ENCODE measurements at regions not wholly inside any gene's neighbourhood (a gene's known extent, or its start where the extent isn't known, plus 50 kb on each side); places are given as distances from the start of the nearest gene placed in this dataset.
A peak's percentile ranks its signal among the peaks of the same experiment; 100 is the strongest.
"Not testable (repeated sequence)": the region's sequence is repeated elsewhere in the genome, so short reads cannot be mapped to it uniquely, and the experiment has no call there.

DNA sequence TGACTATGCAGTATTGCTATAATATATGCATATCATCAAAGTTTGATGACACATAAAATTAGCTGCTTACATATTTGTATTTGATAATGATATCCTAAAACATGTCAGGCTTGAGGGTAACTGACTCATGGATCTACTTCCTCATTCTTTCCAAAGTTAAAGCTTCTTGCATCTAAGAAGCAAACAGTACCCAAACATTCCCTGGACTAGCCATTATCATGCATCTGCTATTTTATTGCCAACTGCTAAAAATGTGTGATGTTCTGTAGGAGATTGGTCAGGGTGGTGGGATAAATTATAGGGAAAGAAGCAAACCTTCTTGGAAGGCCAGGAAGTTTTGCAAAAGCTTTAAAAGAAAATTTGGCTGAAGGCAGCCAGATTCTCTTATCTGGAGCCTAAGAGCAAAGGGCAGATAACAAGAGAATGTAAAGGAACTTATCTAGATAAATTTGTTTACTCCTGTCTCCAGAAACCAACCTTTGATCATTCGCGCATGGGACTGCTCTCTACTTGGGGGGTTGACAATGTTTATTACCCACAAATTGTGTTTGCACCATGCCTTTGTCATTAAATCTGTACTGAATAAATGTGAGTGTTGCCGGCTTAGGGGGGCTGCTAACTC, 604.1 kb upstream of the TLE4 start:
- no peak for DNase-seq (ENCODE audit: low spot score)

GRCh38 chr9:78970375-78970774, 601.4 kb upstream of the TLE4 start:
- DNase-seq (ENCODE audit: low spot score) = no peak

GRCh38 chr9:78971540-78971939, 600.2 kb upstream of the TLE4 start:
- peak; percentile 38 for DNase-seq (ENCODE audit: low spot score)

DNA sequence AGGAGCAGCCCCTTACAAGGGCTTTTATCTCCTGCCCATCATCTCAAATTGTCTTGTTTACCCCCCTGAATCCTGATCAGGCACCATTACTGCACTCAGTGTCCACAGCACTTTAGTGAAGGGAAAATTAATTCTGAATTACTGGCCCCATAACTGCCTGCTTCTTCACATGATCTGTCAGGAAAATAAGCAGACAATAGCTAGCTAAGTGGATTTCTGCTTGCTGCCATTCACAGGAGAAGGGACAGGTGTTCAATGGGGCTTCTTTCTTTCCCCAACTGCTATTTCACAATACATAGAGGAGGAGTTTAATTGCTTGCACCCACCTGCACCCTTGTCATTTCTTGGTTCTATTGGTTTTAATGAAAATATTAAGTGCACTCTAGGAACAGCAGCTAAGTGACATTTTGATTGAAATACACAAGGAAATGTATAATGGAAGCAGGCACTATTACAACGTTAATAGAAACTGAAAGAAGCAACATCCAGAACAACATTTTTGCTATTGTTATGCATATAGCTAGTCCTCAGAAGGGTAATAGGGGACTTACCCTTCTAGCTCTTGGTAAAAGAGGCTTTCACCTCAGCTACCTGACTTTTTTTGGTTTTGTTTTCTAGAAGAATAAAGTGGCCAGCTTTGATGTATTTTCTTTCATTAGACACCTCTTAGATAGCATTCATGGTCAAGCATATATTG, 599.3 kb upstream of the TLE4 start:
- DNase-seq (ENCODE audit: low spot score) = no peak

GRCh38 chr9:78973907-78974306, 597.9 kb upstream of the TLE4 start:
- DNase-seq (ENCODE audit: low spot score) = peak; percentile 87

GRCh38 chr9:78982849-78983248, 588.9 kb upstream of the TLE4 start:
- DNase-seq (ENCODE audit: low spot score) = peak; percentile 92

- peak; percentile 82 for DNase-seq (ENCODE audit: low spot score)
These were observed 586.6 kb upstream of the TLE4 start for GRCh38 chr9:78985084-78985738.

GRCh38 chr9:78986446-78986845, 585.3 kb upstream of the TLE4 start:
- peak; percentile 96 for DNase-seq (ENCODE audit: low spot score)

- DNase-seq (ENCODE audit: low spot score) = no peak
These were observed 582.6 kb upstream of the TLE4 start for GRCh38 chr9:78989031-78989658.

GRCh38 chr9:78994471-78994870, 577.3 kb upstream of the TLE4 start:
- no peak for DNase-seq (ENCODE audit: low spot score)

GRCh38 chr9:78994974-78995373, 576.8 kb upstream of the TLE4 start:
- not testable (repeated sequence) for DNase-seq (ENCODE audit: low spot score)

GRCh38 chr9:78997296-78997695, 574.5 kb upstream of the TLE4 start:
- DNase-seq (ENCODE audit: low spot score) = no peak

DNA sequence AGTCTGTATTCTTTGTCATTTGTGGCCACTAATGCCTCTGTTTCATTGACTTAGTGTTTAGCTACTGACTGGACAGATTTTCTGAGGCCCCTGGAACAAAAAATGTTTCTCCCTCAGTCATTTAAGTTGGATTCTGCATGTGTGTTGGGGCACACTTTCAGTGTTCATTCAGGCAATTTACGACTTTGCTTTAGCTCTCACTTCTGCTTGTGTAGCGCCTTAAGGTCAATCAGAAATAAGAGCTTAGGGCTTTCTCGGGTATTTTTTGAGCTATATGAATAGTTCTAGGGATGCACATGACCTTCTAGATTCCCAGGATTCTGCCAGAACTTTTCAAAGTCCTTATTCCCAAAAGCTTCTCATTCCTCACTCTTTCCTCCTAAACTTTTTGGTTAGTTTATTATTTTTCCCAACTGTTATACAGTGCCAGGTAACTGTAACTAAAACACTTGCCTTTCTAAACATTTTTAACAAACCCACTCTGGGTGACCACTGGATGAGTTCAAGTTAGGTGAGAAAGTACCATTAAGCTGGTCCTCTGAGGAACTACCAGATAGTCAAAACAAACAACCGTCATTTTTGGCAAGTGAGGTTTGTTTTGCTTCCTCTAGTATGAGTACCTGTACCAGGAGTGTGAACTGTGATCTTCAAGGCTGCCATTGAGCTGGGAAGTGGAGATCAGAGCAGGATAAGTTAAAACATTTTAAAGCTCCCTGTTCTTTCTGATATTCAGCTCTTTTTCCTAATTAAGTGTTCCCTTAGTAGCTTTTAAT, 571.3 kb upstream of the TLE4 start:
- no peak for DNase-seq (ENCODE audit: low spot score)

DNA sequence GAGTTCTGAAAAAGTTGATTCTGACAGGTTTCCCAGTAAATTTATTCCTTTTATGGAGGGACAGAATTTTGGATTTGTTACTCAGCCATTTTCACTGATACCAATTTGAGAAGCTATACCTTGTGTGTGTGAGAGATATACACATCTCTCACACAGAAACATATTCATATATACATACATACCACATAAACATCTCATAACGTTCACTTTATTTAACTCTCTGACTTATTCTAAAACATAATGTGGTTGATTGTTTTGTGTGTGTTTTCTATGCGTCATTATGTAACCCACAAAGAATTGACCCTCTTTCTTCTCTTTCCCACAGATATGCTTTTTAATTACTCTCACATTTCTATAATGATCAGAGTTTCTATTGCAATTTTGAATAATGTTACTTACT, 570.8 kb upstream of the TLE4 start:
- DNase-seq (ENCODE audit: low spot score) = no peak

DNA sequence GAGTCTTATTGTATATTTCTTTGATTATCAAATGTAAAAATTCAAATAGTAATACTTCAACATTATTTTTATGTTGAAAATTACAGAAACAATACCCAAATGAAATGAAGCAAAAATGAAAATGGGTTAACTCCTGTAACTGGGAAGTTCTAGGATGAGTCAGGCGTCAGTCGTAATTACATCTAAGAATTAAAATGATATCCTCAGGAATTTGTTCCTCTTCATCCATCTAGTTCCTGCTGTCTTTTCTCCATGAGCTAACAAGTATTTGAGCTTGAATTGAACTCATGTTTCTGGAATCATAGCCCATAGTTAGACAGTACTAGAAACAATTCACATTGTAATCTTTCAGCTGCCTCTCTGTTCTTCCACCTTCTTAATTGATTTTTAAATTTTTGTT, 568.3 kb upstream of the TLE4 start:
- DNase-seq (ENCODE audit: low spot score) = no peak

GRCh38 chr9:79004032-79004431, 567.7 kb upstream of the TLE4 start:
- no peak for DNase-seq (ENCODE audit: low spot score)

- DNase-seq (ENCODE audit: low spot score) = no peak
These were observed 565.2 kb upstream of the TLE4 start for GRCh38 chr9:79006546-79006945.

DNA sequence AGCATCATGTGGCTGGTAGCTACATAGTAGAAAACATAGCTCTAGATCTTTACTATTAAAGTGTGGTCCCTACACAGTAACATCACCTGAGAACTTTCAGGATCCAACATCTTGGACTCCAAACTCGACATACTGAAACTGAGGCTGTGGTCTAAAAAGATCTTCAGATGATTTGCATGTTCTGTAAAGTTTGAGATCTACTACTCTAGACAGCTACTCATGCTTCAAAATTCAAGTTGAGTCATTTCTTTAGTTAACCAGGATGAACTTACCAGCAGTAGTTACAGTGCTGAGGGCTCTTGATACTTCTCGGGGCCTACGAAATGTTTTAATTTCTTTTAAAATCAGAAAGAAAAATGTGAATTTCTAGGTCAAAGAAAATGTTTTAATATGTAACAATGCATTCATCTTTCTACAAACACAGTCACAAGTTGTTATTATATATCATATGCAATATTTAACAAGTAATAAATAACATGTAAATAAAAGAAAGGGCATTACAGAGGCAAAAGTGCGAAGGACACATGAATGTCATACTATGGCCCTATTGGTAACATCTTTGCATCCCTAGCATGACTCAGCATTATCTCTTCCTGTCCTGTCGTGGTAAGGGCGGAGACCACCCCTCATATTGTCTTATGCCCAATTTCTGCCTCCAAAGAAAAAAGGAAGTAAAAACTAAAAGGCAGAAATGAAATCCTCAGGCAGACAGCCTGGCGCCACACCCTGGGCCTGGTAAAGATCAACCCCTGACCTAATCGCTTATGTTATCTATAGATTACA, 563.9 kb upstream of the TLE4 start:
- no peak for DNase-seq (ENCODE audit: low spot score)

DNA sequence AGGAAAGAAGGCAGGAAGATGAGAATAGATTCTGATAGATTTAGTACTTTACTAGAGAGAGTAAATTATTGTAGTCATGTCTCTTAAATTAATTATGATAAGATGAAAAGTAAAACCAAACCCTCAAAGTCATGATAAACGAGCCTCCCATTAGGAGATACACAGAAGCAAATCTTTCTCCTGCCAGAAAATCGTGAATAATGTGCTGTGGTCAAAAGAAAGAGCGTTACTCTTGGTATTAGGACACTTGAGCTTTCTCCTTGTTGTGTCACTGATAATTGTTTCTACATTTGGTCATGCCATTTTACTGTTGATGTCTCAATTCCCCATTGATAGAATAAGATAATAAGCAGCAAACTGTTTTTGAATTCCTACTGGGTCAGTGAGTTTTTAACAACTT, 562.8 kb upstream of the TLE4 start:
- DNase-seq (ENCODE audit: low spot score) = no peak

DNA sequence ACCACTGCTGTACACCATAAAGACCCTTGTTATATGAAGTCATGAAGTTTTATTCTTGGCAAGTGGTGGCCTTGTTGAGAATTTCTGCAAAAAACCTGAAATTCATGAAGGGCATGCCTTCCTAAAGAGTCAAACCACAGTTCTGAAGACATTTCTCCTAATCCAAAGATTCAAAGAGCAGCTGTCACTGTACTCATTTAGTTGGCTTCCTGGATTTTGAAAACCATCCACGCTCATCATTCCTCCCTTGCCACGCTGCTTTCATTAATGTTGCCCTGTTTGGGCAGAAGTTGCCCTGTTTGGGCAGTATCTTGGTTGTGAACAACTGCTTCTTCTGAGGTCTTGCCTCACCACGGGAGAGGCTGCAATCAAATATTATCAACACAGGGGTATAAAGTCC, 560.3 kb upstream of the TLE4 start:
- no peak for DNase-seq (ENCODE audit: low spot score)

- peak; percentile 97 for DNase-seq (ENCODE audit: low spot score)
These were observed 559.2 kb upstream of the TLE4 start for GRCh38 chr9:79012561-79012960.

All from A172 (cell line).